Endothelial cell of umbilical vein (primary cell): ENCODE measurements at regions not wholly inside any gene's neighbourhood (a gene's known extent, or its start where the extent isn't known, plus 50 kb on each side); places are given as distances from the start of the nearest gene placed in this dataset.

Experiments
- BruUV-seq: library from RNA; stranded (reverse); fragments of 400-500 nt; replicated peaks from 2 replicates; lab custom pipeline; 2021; lab: Mats Ljungman, UMichigan
- CTCF ChIA-PET: fragments of 300-600, 350-600 bp; sonication (Branson Sonifier 250); formaldehyde crosslinking; loops from one replicate; lab custom pipeline; 2021; ENCODE audit warnings: antibody characterized with exemption, inconsistent platforms; lab: Charles Lee
- POLR2A ChIA-PET: fragments of 300-600, 350-600 bp; sonication (Branson Sonifier 250); formaldehyde crosslinking; loops from one replicate; lab custom pipeline; 2021; ENCODE audit warnings: antibody characterized with exemption, inconsistent platforms; lab: Charles Lee
- DNase-seq: peaks from one replicate; pipeline ENCODE4 v3.0.0-alpha.2; 2011; ENCODE audit warnings: low read depth, low spot score
- FAIRE-seq: peaks from 2 replicates; lab custom pipeline; 2011; peaks lifted over from hg19 to GRCh38; lab: Jason Lieb, UNC
- H2AFZ ChIP-seq: 2 replicates; pipeline ENCODE4 v1.6.0; 2012; ENCODE audit warnings: low read depth, low read length, control low read depth, inconsistent platforms
- H3K27ac ChIP-seq: 2 replicates; pipeline ENCODE4 v1.5.1; 2011; ENCODE audit warnings: low read depth, mild to moderate bottlenecking, control low read depth, low read length, moderate library complexity; ENCODE audit not compliant: insufficient read depth
- H3K27me3 ChIP-seq, 2 experiments: 2 replicates each; pipeline versions ENCODE4 v1.6.0 to v1.6.1; 2011; ENCODE audit warnings: low read length in 2 of 2, mixed read lengths in 1 of 2; ENCODE audit not compliant: control insufficient read depth in 2 of 2, insufficient read depth in 2 of 2
- H3K36me3 ChIP-seq, 2 experiments: 2 replicates in 1 of 2; 3 replicates in 1 of 2; pipeline ENCODE4 v1.5.1; 2011; ENCODE audit warnings: low read length in 2 of 2, mild to moderate bottlenecking in 1 of 2, moderate library complexity in 1 of 2; ENCODE audit not compliant: control insufficient read depth in 2 of 2, insufficient read depth in 2 of 2; ENCODE audit errors: extremely low read depth in 1 of 2
- H3K4me1 ChIP-seq: 3 replicates; pipeline ENCODE4 v1.5.1; 2011; ENCODE audit warnings: mild to moderate bottlenecking, low read length; ENCODE audit not compliant: control insufficient read depth, insufficient read depth; ENCODE audit errors: extremely low read depth
- H3K4me2 ChIP-seq: 2 replicates; pipeline ENCODE4 v1.6.1; 2011; ENCODE audit warnings: low read length, control low read depth, mixed read lengths; ENCODE audit not compliant: insufficient read depth
- H3K4me3 ChIP-seq, 3 experiments: fragments of 200-600 bp in 1 of 3; sonication (generic), shearing (Covaris generic) in 1 of 3; replicated peaks in 1 of 3; 2 replicates each; pipeline ENCODE4 v1.5.1; 2011 to 2016; ENCODE audit warnings: control low read depth in 3 of 3, low read length in 3 of 3, mild to moderate bottlenecking in 2 of 3, inconsistent platforms in 1 of 3, low read depth in 1 of 3, moderate library complexity in 1 of 3; ENCODE audit not compliant: insufficient read depth in 1 of 3
- H3K79me2 ChIP-seq: 2 replicates; pipeline ENCODE4 v1.6.0; 2012; ENCODE audit warnings: low read length, inconsistent platforms; ENCODE audit not compliant: control insufficient read depth, insufficient read depth
- H3K9ac ChIP-seq: replicated peaks from 2 replicates; pipeline ENCODE3; 2011; ENCODE audit warnings: low read length, control low read depth; ENCODE audit not compliant: insufficient read depth; ENCODE audit errors: extremely low read depth
- H3K9me1 ChIP-seq: replicated peaks from 3 replicates; pipeline ENCODE4 v1.6.0; 2011; ENCODE audit warnings: mild to moderate bottlenecking, low read length; ENCODE audit not compliant: control insufficient read depth, insufficient read depth; ENCODE audit errors: extremely low read depth
- H3K9me3 ChIP-seq: replicated peaks from 2 replicates; pipeline ENCODE4 v1.5.1; 2012; ENCODE audit warnings: low read length, inconsistent platforms; ENCODE audit not compliant: control insufficient read depth, insufficient read depth
- H4K20me1 ChIP-seq: replicated peaks from 2 replicates; pipeline ENCODE3; 2011; ENCODE audit warnings: mild to moderate bottlenecking, low read length; ENCODE audit not compliant: control insufficient read depth, insufficient read depth; ENCODE audit errors: extremely low read depth
- EZH2 ChIP-seq: IDR thresholded peaks from 2 replicates; pipeline ENCODE4 v1.6.1; 2012; ENCODE audit warnings: borderline replicate concordance, low read depth, mild to moderate bottlenecking, moderate library complexity, low read length, inconsistent platforms; ENCODE audit not compliant: severe bottlenecking
- FOS ChIP-seq: IDR thresholded peaks from 2 replicates; pipeline ENCODE4 v1.6.1; 2011; ENCODE audit warnings: mild to moderate bottlenecking, low read length, moderate library complexity, borderline replicate concordance; ENCODE audit not compliant: insufficient read depth
- GATA2 ChIP-seq: IDR thresholded peaks from 2 replicates; pipeline ENCODE4 v1.7.0; 2011; ENCODE audit warnings: low read depth, mild to moderate bottlenecking, moderate library complexity, mixed read lengths, low read length; ENCODE audit not compliant: insufficient read length, insufficient read depth
- JUN ChIP-seq: IDR thresholded peaks from 2 replicates; pipeline ENCODE4 v1.6.1; 2011; ENCODE audit warnings: borderline replicate concordance, low read depth; ENCODE audit not compliant: insufficient read length, insufficient read depth
- MYC ChIP-seq: IDR thresholded peaks from one replicate; pipeline ENCODE4 v1.6.1; 2011; ENCODE audit warnings: mild to moderate bottlenecking, low read depth, low read length
- POLR2A ChIP-seq: IDR thresholded peaks from 2 replicates; pipeline ENCODE4 v1.6.1; 2012; ENCODE audit warnings: low read depth, mild to moderate bottlenecking, control low read depth, low read length
- POLR2AphosphoS5 ChIP-seq: IDR thresholded peaks from 2 replicates; pipeline ENCODE4 v1.6.1; 2012; ENCODE audit warnings: low read depth, mild to moderate bottlenecking, control low read depth, low read length, moderate library complexity; ENCODE audit not compliant: insufficient read depth
- dilution Hi-C: fragments of 300-500 bp; cut with MboI; formaldehyde crosslinking; loops from one replicate; pipeline ENCODE4 v1.15.0; 2019; ENCODE audit warnings: low sequenced_read_pairs; ENCODE audit not compliant: extremely low pct_ligation_motif_present
- intact Hi-C: fragments of 100-400 bp; cut with micrococcal nuclease; formaldehyde crosslinking; loops from one replicate; pipeline ENCODE4 v1.10.0; 2022
- TF ChIP-seq, protein P1 (sequence below), 2 donors: IDR thresholded peaks; 1 replicate in 1 of 2; 2 replicates in 1 of 2; pipeline ENCODE4 v1.5.1; 2011; ENCODE audit warnings: low read length in 2 of 2, mild to moderate bottlenecking in 2 of 2, moderate library complexity in 2 of 2, control low read depth in 1 of 2, inconsistent platforms in 1 of 2, low read depth in 1 of 2; ENCODE audit not compliant: insufficient read depth in 1 of 2; ENCODE audit errors: extremely low read depth in 1 of 2
- TF ChIP-seq, protein P2 (sequence below): IDR thresholded peaks from 2 replicates; pipeline ENCODE4 v1.6.1; 2011; ENCODE audit not compliant: insufficient read depth, insufficient read length

DNA sequence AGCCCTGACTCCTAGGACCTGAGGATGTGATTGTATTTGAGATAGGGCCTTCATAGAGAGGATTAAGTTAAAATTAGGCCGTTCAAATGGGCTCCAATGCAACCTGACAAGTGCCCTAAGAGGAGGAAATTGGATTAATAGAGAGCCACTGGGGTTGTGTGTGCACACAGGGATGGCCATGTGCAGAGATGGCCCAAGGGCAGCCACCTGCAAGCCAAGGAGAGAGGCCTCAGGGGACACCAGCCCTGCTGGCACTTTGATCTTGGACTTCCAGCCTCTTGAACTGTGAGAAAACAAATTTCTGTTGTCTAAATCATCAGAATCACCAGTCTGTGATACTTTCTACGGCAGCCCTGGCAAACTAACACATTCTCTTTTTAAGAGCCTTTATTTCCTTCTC is 598.8 kb downstream of the UTRN start:
- no peak overlapping the region for H3K4me3 ChIP-seq
- no peaks in the 10 kb centered on the region for H3K9me3 ChIP-seq
- no peak for FAIRE-seq
- no TSS peak for BruUV-seq
- no peak overlapping the region for H3K9ac ChIP-seq
- no peak overlapping the region for H3K4me2 ChIP-seq
- H3K27me3 ChIP-seq: no peaks in the 10 kb centered on the region
- H3K9me1 ChIP-seq: no peaks in the 10 kb centered on the region
- intact Hi-C loops (no loop called here), dilution Hi-C loops (no loop called here)
- TF ChIP-seq POLR2A (no peak), EZH2 (no peak), POLR2AphosphoS5 (no peak), FOS (no peak), JUN (no peak), GATA2 (no peak), MYC (no peak)
- TF ChIP-seq, protein P1, sequence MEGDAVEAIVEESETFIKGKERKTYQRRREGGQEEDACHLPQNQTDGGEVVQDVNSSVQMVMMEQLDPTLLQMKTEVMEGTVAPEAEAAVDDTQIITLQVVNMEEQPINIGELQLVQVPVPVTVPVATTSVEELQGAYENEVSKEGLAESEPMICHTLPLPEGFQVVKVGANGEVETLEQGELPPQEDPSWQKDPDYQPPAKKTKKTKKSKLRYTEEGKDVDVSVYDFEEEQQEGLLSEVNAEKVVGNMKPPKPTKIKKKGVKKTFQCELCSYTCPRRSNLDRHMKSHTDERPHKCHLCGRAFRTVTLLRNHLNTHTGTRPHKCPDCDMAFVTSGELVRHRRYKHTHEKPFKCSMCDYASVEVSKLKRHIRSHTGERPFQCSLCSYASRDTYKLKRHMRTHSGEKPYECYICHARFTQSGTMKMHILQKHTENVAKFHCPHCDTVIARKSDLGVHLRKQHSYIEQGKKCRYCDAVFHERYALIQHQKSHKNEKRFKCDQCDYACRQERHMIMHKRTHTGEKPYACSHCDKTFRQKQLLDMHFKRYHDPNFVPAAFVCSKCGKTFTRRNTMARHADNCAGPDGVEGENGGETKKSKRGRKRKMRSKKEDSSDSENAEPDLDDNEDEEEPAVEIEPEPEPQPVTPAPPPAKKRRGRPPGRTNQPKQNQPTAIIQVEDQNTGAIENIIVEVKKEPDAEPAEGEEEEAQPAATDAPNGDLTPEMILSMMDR (IDR thresholded peaks at IDR 0.05; ENCODE audit: extremely low read depth in 1 of 2, insufficient read depth in 1 of 2, low read depth in 1 of 2, low read length in 2 of 2): no peak
- TF ChIP-seq, protein P2, sequence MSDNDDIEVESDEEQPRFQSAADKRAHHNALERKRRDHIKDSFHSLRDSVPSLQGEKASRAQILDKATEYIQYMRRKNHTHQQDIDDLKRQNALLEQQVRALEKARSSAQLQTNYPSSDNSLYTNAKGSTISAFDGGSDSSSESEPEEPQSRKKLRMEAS: no peak
- no peaks in the 10 kb centered on the region for H3K79me2 ChIP-seq
- H4K20me1 ChIP-seq: no peaks in the 10 kb centered on the region
- H2AFZ ChIP-seq: no peak overlapping the region
- no peaks in the 10 kb centered on the region for H3K4me1 ChIP-seq
- no peak for DNase-seq
- no peak overlapping the region for H3K27ac ChIP-seq
- POLR2A ChIA-PET: no interaction called here
- CTCF ChIA-PET: no interaction called here
- no peaks in the 10 kb centered on the region for H3K36me3 ChIP-seq
